Erythroblast (primary cell): ENCODE measurements at regions not wholly inside any gene's neighbourhood (a gene's known extent, or its start where the extent isn't known, plus 50 kb on each side); places are given as distances from the start of the nearest gene placed in this dataset.

ENCODE experiments used
- GATA1 ChIP-seq: IDR thresholded peaks from 2 replicates; pipeline ENCODE4 v1.6.1; 2011; ENCODE audit warnings: low read depth, mild to moderate bottlenecking, control low read depth, low read length, moderate library complexity
- POLR2A ChIP-seq: IDR thresholded peaks from 2 replicates; pipeline ENCODE4 v1.6.1; 2011; ENCODE audit warnings: mild to moderate bottlenecking, low read length

DNA sequence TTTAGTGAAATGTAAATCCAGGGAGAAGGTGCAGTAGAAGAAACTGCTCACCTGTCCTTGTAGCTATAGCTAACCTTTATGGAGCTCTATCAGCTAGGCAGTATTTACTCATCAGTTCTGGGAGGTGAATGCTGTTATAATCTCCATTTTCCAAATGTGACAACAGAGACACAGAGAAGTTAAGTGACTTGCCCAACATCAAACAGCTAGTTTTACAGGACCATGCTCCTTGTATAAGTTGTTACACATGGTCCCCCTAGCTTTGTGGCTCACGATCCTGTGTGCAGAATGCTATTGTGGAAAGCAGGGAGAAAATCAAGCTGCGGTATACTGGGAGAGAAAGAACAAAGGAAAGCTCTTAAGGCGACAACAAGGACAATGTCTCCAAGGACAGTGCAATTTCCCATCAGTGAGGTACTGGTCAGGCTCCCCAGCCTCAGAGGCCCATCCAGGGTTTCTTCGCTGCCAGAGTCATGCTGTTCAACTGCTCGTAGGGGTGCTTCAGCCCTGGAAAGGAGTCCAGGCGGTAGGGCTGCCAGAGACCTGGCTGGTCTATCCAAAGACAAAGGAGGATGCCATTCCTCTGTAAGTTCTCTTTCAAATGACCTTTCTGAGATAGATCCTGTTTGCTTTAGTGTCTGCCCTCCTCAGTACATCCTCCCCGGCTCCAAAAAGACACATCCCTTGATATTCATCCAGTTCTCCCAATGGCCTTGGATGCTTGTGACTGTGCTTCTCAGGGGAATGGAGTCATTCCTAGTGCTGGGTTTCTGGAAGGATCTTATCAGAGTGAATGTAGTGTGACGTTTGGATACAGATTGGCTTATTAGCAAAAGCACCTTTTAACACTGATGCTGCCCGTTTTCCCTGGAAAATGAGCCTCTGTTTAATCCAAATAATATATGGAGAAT is 95.5 kb downstream of the ARF6 start:
- TF ChIP-seq POLR2A (no peak), GATA1 (no peak)
